Muscle layer of colon (tissue), 2 donors: ENCODE measurements at regions not wholly inside any gene's neighbourhood (a gene's known extent, or its start where the extent isn't known, plus 50 kb on each side); places are given as distances from the start of the nearest gene placed in this dataset.

Experiments
- H3K27ac ChIP-seq: one replicate; pipeline ENCODE4 v1.7.0; 2013; ENCODE audit warnings: low read depth, mild to moderate bottlenecking, low read length, moderate library complexity
- H3K27me3 ChIP-seq, 2 donors: one replicate each; pipeline ENCODE4 v1.7.0; 2013; ENCODE audit warnings: low read length in 2 of 2, mild to moderate bottlenecking in 2 of 2; ENCODE audit not compliant: insufficient read depth in 2 of 2, control insufficient read depth in 1 of 2
- H3K36me3 ChIP-seq: one replicate; pipeline ENCODE4 v1.7.0; 2013; ENCODE audit warnings: mild to moderate bottlenecking, low read length; ENCODE audit not compliant: insufficient read depth
- H3K4me1 ChIP-seq: one replicate; pipeline ENCODE4 v1.7.0; 2013; ENCODE audit warnings: mild to moderate bottlenecking, low read length; ENCODE audit not compliant: insufficient read depth
- H3K4me3 ChIP-seq, 2 donors: one replicate each; pipeline ENCODE4 v1.7.0; 2013; ENCODE audit warnings: low read length in 2 of 2, low read depth in 1 of 2, mild to moderate bottlenecking in 1 of 2, moderate library complexity in 1 of 2
- H3K9ac ChIP-seq: one replicate; pipeline ENCODE4 v1.7.0; 2013; ENCODE audit warnings: low read length
- H3K9me3 ChIP-seq: one replicate; pipeline ENCODE4 v1.7.0; 2013; ENCODE audit warnings: mild to moderate bottlenecking, low read length
- donor health status: abdominal sarcoma.
- donor health status: Adenocarcinoma of cecum.

GRCh38 chr5:155353231-155353630 is 339.7 kb downstream of the KIF4B start:
- H3K9ac ChIP-seq: no peak overlapping the region
- H3K36me3 ChIP-seq: no peaks in the 10 kb centered on the region
- H3K4me3 ChIP-seq: no peak overlapping the region
- H3K27me3 ChIP-seq: no peaks in the 10 kb centered on the region
- H3K4me1 ChIP-seq: no peaks in the 10 kb centered on the region
- H3K9me3 ChIP-seq: peaks cover 4% of the 10 kb centered on the region
- H3K27ac ChIP-seq: no peak overlapping the region

GRCh38 chr5:155366096-155366495 is 352.5 kb downstream of the KIF4B start:
- Histone ChIP-seq H3K9ac (no peak overlapping the region), H3K27me3 (no peaks in the 10 kb centered on the region), H3K36me3 (no peaks in the 10 kb centered on the region)

GRCh38 chr5:155367841-155368240 is 354.3 kb downstream of the KIF4B start:
- no peak overlapping the region for H3K9ac ChIP-seq
- no peak overlapping the region for H3K27ac ChIP-seq
- no peaks in the 10 kb centered on the region for H3K9me3 ChIP-seq
- H3K27me3 ChIP-seq: no peaks in the 10 kb centered on the region
- no peaks in the 10 kb centered on the region for H3K4me1 ChIP-seq
- no peaks in the 10 kb centered on the region for H3K36me3 ChIP-seq
- no peak overlapping the region for H3K4me3 ChIP-seq

More at GRCh38 chr5:155366096-155366495, 352.5 kb downstream of the KIF4B start:
- no peaks in the 10 kb centered on the region for H3K4me1 ChIP-seq
- H3K4me3 ChIP-seq: no peak overlapping the region
- H3K27ac ChIP-seq: no peak overlapping the region
- no peaks in the 10 kb centered on the region for H3K9me3 ChIP-seq

- H3K36me3 ChIP-seq: no peaks in the 10 kb centered on the region
- no peaks in the 10 kb centered on the region for H3K27me3 ChIP-seq
- no peak overlapping the region for H3K9ac ChIP-seq
- H3K4me1 ChIP-seq: no peaks in the 10 kb centered on the region
- H3K27ac ChIP-seq: no peak overlapping the region
- H3K4me3 ChIP-seq: no peak overlapping the region
- H3K9me3 ChIP-seq: no peaks in the 10 kb centered on the region
Measured at GRCh38 chr5:155368490-155368889, 354.9 kb downstream of the KIF4B start.

GRCh38 chr5:155380480-155380879 is 366.9 kb downstream of the KIF4B start:
- Histone ChIP-seq H3K36me3 (no peaks in the 10 kb centered on the region), H3K9ac (no peak overlapping the region), H3K9me3 (no peaks in the 10 kb centered on the region), H3K4me1 (no peaks in the 10 kb centered on the region), H3K4me3 (no peak overlapping the region), H3K27me3 (no peaks in the 10 kb centered on the region), H3K27ac (no peak overlapping the region)

GRCh38 chr5:155381654-155382053 is 368.1 kb downstream of the KIF4B start:
- H3K4me3 ChIP-seq: no peak overlapping the region
- H3K9me3 ChIP-seq: no peaks in the 10 kb centered on the region
- H3K4me1 ChIP-seq: no peaks in the 10 kb centered on the region

GRCh38 chr5:155389498-155389897 is 375.9 kb downstream of the KIF4B start:
- H3K9ac ChIP-seq: no peak overlapping the region
- no peaks in the 10 kb centered on the region for H3K9me3 ChIP-seq
- H3K36me3 ChIP-seq: no peaks in the 10 kb centered on the region
- no peak overlapping the region for H3K27ac ChIP-seq
- no peak overlapping the region for H3K4me3 ChIP-seq
- no peaks in the 10 kb centered on the region for H3K4me1 ChIP-seq
- H3K27me3 ChIP-seq: no peaks in the 10 kb centered on the region

More at GRCh38 chr5:155381654-155382053, 368.1 kb downstream of the KIF4B start:
- no peaks in the 10 kb centered on the region for H3K36me3 ChIP-seq
- no peak overlapping the region for H3K27ac ChIP-seq
- no peaks in the 10 kb centered on the region for H3K27me3 ChIP-seq
- no peak overlapping the region for H3K9ac ChIP-seq

- no peak overlapping the region for H3K4me3 ChIP-seq
- H3K27me3 ChIP-seq: no peaks in the 10 kb centered on the region
- no peak overlapping the region for H3K27ac ChIP-seq
- H3K9ac ChIP-seq: no peak overlapping the region
- H3K4me1 ChIP-seq: no peaks in the 10 kb centered on the region
- H3K9me3 ChIP-seq: no peaks in the 10 kb centered on the region
- H3K36me3 ChIP-seq: no peaks in the 10 kb centered on the region
Measured at GRCh38 chr5:155394727-155395126, 381.2 kb downstream of the KIF4B start.

- H3K4me1 ChIP-seq: no peaks in the 10 kb centered on the region
- no peak overlapping the region for H3K4me3 ChIP-seq
- no peaks in the 10 kb centered on the region for H3K27me3 ChIP-seq
- no peak overlapping the region for H3K9ac ChIP-seq
- no peak overlapping the region for H3K27ac ChIP-seq
- H3K9me3 ChIP-seq: no peaks in the 10 kb centered on the region
- H3K36me3 ChIP-seq: no peaks in the 10 kb centered on the region
Measured at GRCh38 chr5:155402927-155403640, 389.5 kb downstream of the KIF4B start.

- H3K9me3 ChIP-seq: no peaks in the 10 kb centered on the region
- no peaks in the 10 kb centered on the region for H3K36me3 ChIP-seq
- no peak overlapping the region for H3K9ac ChIP-seq
- H3K4me3 ChIP-seq: no peak overlapping the region
- no peaks in the 10 kb centered on the region for H3K27me3 ChIP-seq
- no peaks in the 10 kb centered on the region for H3K4me1 ChIP-seq
- H3K27ac ChIP-seq: no peak overlapping the region
Measured at GRCh38 chr5:155406815-155407214, 393.3 kb downstream of the KIF4B start.

GRCh38 chr5:155408465-155408864 is 394.9 kb downstream of the KIF4B start:
- no peaks in the 10 kb centered on the region for H3K27me3 ChIP-seq
- no peaks in the 10 kb centered on the region for H3K36me3 ChIP-seq
- H3K9ac ChIP-seq: no peak overlapping the region
- H3K4me1 ChIP-seq: no peaks in the 10 kb centered on the region
- H3K4me3 ChIP-seq: no peak overlapping the region
- H3K27ac ChIP-seq: no peak overlapping the region
- H3K9me3 ChIP-seq: no peaks in the 10 kb centered on the region

GRCh38 chr5:155416765-155417164 is 403.2 kb downstream of the KIF4B start:
- Histone ChIP-seq H3K9me3 (no peaks in the 10 kb centered on the region), H3K4me1 (no peaks in the 10 kb centered on the region), H3K27ac (no peak overlapping the region), H3K27me3 (no peaks in the 10 kb centered on the region), H3K9ac (no peak overlapping the region), H3K4me3 (no peak overlapping the region), H3K36me3 (no peaks in the 10 kb centered on the region)
